ENCODE measurements at regions not wholly inside any gene's neighbourhood (a gene's known extent, or its start where the extent isn't known, plus 50 kb on each side); places are given as distances from the start of the nearest gene placed in this dataset.

GRCh38 chr6:45791211-45792168, 224.2 kb downstream of the CLIC5 start:
- FAIRE-seq: no peak

- no peak for FAIRE-seq
Measured at GRCh38 chr6:45789238-45789637, 226.4 kb downstream of the CLIC5 start.

- FAIRE-seq: no peak
Measured at GRCh38 chr6:45787384-45787783, 228.3 kb downstream of the CLIC5 start.

- no peak for FAIRE-seq
Measured at GRCh38 chr6:45786355-45786781, 229.3 kb downstream of the CLIC5 start.

- no peak for FAIRE-seq
Measured at GRCh38 chr6:45784250-45784649, 231.4 kb downstream of the CLIC5 start.

GRCh38 chr6:45783716-45784115, 231.9 kb downstream of the CLIC5 start:
- FAIRE-seq: no peak

- FAIRE-seq: no peak
Measured at GRCh38 chr6:45781890-45782289, 233.8 kb downstream of the CLIC5 start.

- FAIRE-seq: no peak
Measured at GRCh38 chr6:45780523-45780922, 235.1 kb downstream of the CLIC5 start.

- no peak for FAIRE-seq
Measured at GRCh38 chr6:45775026-45775697, 240.5 kb downstream of the CLIC5 start.

- FAIRE-seq: no peak
Measured at GRCh38 chr6:45773906-45774305, 241.8 kb downstream of the CLIC5 start.

GRCh38 chr6:45772886-45773495, 242.7 kb downstream of the CLIC5 start:
- no peak for FAIRE-seq

GRCh38 chr6:45772051-45772450, 243.6 kb downstream of the CLIC5 start:
- FAIRE-seq: no peak

- FAIRE-seq: no peak
Measured at GRCh38 chr6:45763281-45763680, 252.4 kb downstream of the CLIC5 start.

- peak; percentile 70 for FAIRE-seq
Measured at GRCh38 chr6:45759472-45759810, 256.2 kb downstream of the CLIC5 start.

GRCh38 chr6:45758787-45759471, 256.7 kb downstream of the CLIC5 start:
- no peak for FAIRE-seq

GRCh38 chr6:45757443-45758130, 258.1 kb downstream of the CLIC5 start:
- FAIRE-seq: peak; percentile 46

- no peak for FAIRE-seq
Measured at GRCh38 chr6:45756606-45757005, 259.1 kb downstream of the CLIC5 start.

GRCh38 chr6:45754432-45754831, 261.2 kb downstream of the CLIC5 start:
- no peak for FAIRE-seq

GRCh38 chr6:45746046-45746445, 269.6 kb downstream of the CLIC5 start:
- FAIRE-seq: no peak

GRCh38 chr6:45743028-45743615, 272.5 kb downstream of the CLIC5 start:
- no peak for FAIRE-seq

GRCh38 chr6:45742591-45742990, 273.1 kb downstream of the CLIC5 start:
- FAIRE-seq: no peak
